GM12878 (cell line): ENCODE measurements at regions not wholly inside any gene's neighbourhood (a gene's known extent, or its start where the extent isn't known, plus 50 kb on each side); places are given as distances from the start of the nearest gene placed in this dataset.

ENCODE experiments used
- ATAC-seq: fragments of 200-7000 bp; cut with Tn5 transposase; 3 replicates; pipeline ENCODE4 v1.9.1; 2020; ENCODE audit warnings: mild to moderate bottlenecking, moderate library complexity
- BruUV-seq: library from RNA; stranded (reverse); fragments of 400-500 nt; replicated peaks from 2 replicates; lab custom pipeline; 2021; lab: Mats Ljungman, UMichigan
- CTCF ChIA-PET: fragments of 300-600 bp; sonication (Branson Sonifier 250); formaldehyde crosslinking; extraction: SDS; loops from one replicate; lab custom pipeline; 2021; ENCODE audit warnings: inconsistent platforms; lab: Yijun Ruan, JAX
- POLR2A ChIA-PET: fragments of 350-600 bp; formaldehyde crosslinking; extraction: SDS; loops from one replicate; lab custom pipeline; 2021; ENCODE audit warnings: inconsistent platforms; lab: Charles Lee
- RAD21 ChIA-PET: fragments of 300-600 bp; sonication (Branson Sonifier 250); formaldehyde crosslinking; loops from one replicate; lab custom pipeline; 2023; ENCODE audit warnings: antibody characterized with exemption; ENCODE audit not compliant: unreplicated experiment; lab: Charles Lee
- SMC1A ChIA-PET: fragments of 300-600 bp; sonication (Branson Sonifier 250); formaldehyde crosslinking; loops from one replicate; lab custom pipeline; 2023; ENCODE audit not compliant: unreplicated experiment, uncharacterized antibody; lab: Charles Lee
- DNase-seq: peaks from one replicate; pipeline ENCODE4 v3.0.0-alpha.2; 2011; ENCODE audit warnings: low read depth, low spot score
- FAIRE-seq: peaks from 3 replicates; lab custom pipeline; 2011; peaks lifted over from hg19 to GRCh38; lab: Jason Lieb, UNC
- H2AFZ ChIP-seq: 2 replicates; pipeline ENCODE4 v1.6.0; 2011; ENCODE audit warnings: low read depth, low read length, control low read depth; ENCODE audit not compliant: control insufficient read depth
- H3K27ac ChIP-seq: 2 replicates; pipeline ENCODE4 v1.5.1; 2011; ENCODE audit warnings: control low read depth; ENCODE audit not compliant: control insufficient read depth, insufficient read depth
- H3K27me3 ChIP-seq, 2 experiments: replicated peaks in 1 of 2; 2 replicates each; pipeline versions ENCODE4 v1.6.0 to v1.6.1; 2011; ENCODE audit warnings: low read length in 1 of 2; ENCODE audit not compliant: control insufficient read depth in 2 of 2, insufficient read depth in 2 of 2
- H3K36me3 ChIP-seq, 2 experiments: 2 replicates each; pipeline ENCODE4 v1.5.1; 2011; ENCODE audit warnings: low read length in 1 of 2; ENCODE audit not compliant: control insufficient read depth in 2 of 2, insufficient read depth in 2 of 2
- H3K4me1 ChIP-seq: 2 replicates; pipeline ENCODE4 v1.6.1; 2011; ENCODE audit warnings: mild to moderate bottlenecking, low read length, moderate library complexity, mixed read lengths; ENCODE audit not compliant: control insufficient read depth, insufficient read depth
- H3K4me2 ChIP-seq: 2 replicates; pipeline ENCODE4 v1.6.0; 2011; ENCODE audit warnings: control low read depth; ENCODE audit not compliant: control insufficient read depth, insufficient read depth
- H3K4me3 ChIP-seq: fragments of 200-600 bp; sonication (generic); 2 replicates; pipeline ENCODE4 v1.5.1; 2016
- H3K79me2 ChIP-seq: 2 replicates; pipeline ENCODE4 v1.6.0; 2011; ENCODE audit warnings: low read length; ENCODE audit not compliant: control insufficient read depth, insufficient read depth
- H3K9ac ChIP-seq: 2 replicates; pipeline ENCODE4 v1.8.0; 2011; ENCODE audit warnings: low read length, control low read depth, mixed read lengths; ENCODE audit not compliant: control insufficient read depth, insufficient read depth
- H3K9me3 ChIP-seq: replicated peaks from 3 replicates; pipeline ENCODE4 v1.5.1; 2011; ENCODE audit warnings: mild to moderate bottlenecking, low read length; ENCODE audit not compliant: control insufficient read depth, insufficient read depth
- H4K20me1 ChIP-seq: 2 replicates; pipeline ENCODE4 v1.6.0; 2011; ENCODE audit not compliant: control insufficient read depth, insufficient read depth
- ASH2L ChIP-seq: fragments of 300-600, 200-600 bp; sonication (generic); IDR thresholded peaks from 2 replicates; pipeline ENCODE4 v1.6.1; 2017; ENCODE audit warnings: low read depth, mild to moderate bottlenecking, borderline replicate concordance
- ATF2 ChIP-seq: IDR thresholded peaks from 2 replicates; pipeline ENCODE4 v1.6.1; 2012; ENCODE audit warnings: low read length, inconsistent platforms
- BCL3 ChIP-seq: IDR thresholded peaks from 2 replicates; pipeline ENCODE4 v1.6.1; 2011; ENCODE audit warnings: borderline replicate concordance, low read depth, mild to moderate bottlenecking, moderate library complexity, low read length; ENCODE audit not compliant: insufficient read depth, poor library complexity, severe bottlenecking
- CHD1 ChIP-seq: IDR thresholded peaks from 2 replicates; pipeline ENCODE4 v1.6.1; 2012; ENCODE audit warnings: low read depth, low read length, improper control_type of control experiment
- CUX1 ChIP-seq: IDR thresholded peaks from 2 replicates; pipeline ENCODE4 v1.6.1; 2012; ENCODE audit warnings: improper control_type of control experiment, low read depth, low read length; ENCODE audit not compliant: insufficient replicate concordance
- E4F1 ChIP-seq: fragments of 450-650 bp; IDR thresholded peaks from 2 replicates; pipeline ENCODE4 v1.6.1; 2018; ENCODE audit warnings: borderline replicate concordance, mild to moderate bottlenecking; ENCODE audit not compliant: partially characterized antibody
- HSF1 ChIP-seq: fragments of 150-350 bp; IDR thresholded peaks from 2 replicates; pipeline ENCODE4 v1.6.1; 2014; ENCODE audit warnings: mild to moderate bottlenecking, low read depth, low read length
- MTA2 ChIP-seq: fragments of 450-650 bp; IDR thresholded peaks from 2 replicates; pipeline ENCODE4 v1.6.1; 2016; ENCODE audit warnings: low read depth, mild to moderate bottlenecking, moderate library complexity
- NBN ChIP-seq: fragments of 450-650 bp; IDR thresholded peaks from 2 replicates; pipeline ENCODE4 v1.6.1; 2016
- POLR2AphosphoS5 ChIP-seq: IDR thresholded peaks from 2 replicates; pipeline ENCODE4 v1.6.1; 2011; ENCODE audit warnings: mild to moderate bottlenecking, low read length, inconsistent platforms
- SMAD1 ChIP-seq: fragments of 450-650 bp; IDR thresholded peaks from 2 replicates; pipeline ENCODE4 v1.6.1; 2018; ENCODE audit warnings: mild to moderate bottlenecking, low read depth; ENCODE audit not compliant: partially characterized antibody
- ZNF384 ChIP-seq: IDR thresholded peaks from 2 replicates; pipeline ENCODE4 v1.6.1; 2012; ENCODE audit warnings: low read depth, mild to moderate bottlenecking, low read length, improper control_type of control experiment, borderline replicate concordance
- WGBS: methylation state at CpG from one replicate; pipeline ENCODE4 v1.1.6; 2016; ENCODE audit warnings: low lambda C conversion rate; ENCODE audit not compliant: insufficient replicate concordance, insufficient coverage; ENCODE audit errors: missing lambda C conversion rate; 5-methylcytosine and 5-hydroxymethylcytosine counted together
- in situ Hi-C: fragments of 300-500 bp; cut with MboI; formaldehyde crosslinking; loops from 9 replicates; pipeline ENCODE4 v1.14.3; 2018; ENCODE audit warnings: mixed read lengths
- intact Hi-C: fragments of 100-400 bp; cut with micrococcal nuclease; formaldehyde crosslinking; loops from one replicate; pipeline ENCODE4 v1.14.2; 2022; ENCODE audit not compliant: unreplicated experiment

- no TSS peak for BruUV-seq
- intact Hi-C loops = loop anchor here (10.0 kb wide), 1 partner anchor 206 kb away; no protein-coding TSS in a partner anchor
- TF ChIP-seq ASH2L (no peak), HSF1 (no peak), CUX1 (no peak), MTA2 (no peak), CHD1 (no peak), NBN (no peak), E4F1 (no peak), ZNF384 (no peak), POLR2AphosphoS5 (no peak), SMAD1 (no peak), ATF2 (no peak), BCL3 (no peak)
These were observed 792.4 kb upstream of the SLITRK5 start for GRCh38 chr13:86878781-86879180.

More at GRCh38 chr13:86878781-86879180, 792.4 kb upstream of the SLITRK5 start:
- no peak overlapping the region for H3K4me3 ChIP-seq
- no peak for DNase-seq
- in situ Hi-C loops = no loop called here
- FAIRE-seq = no peak
- no peaks in the 10 kb centered on the region for H3K9me3 ChIP-seq
- no peak overlapping the region for H3K4me2 ChIP-seq
- H4K20me1 ChIP-seq = no peaks in the 10 kb centered on the region
- H3K27ac ChIP-seq = no peak overlapping the region
- no peaks in the 10 kb centered on the region for H3K79me2 ChIP-seq
- ChIA-PET CTCF (interaction anchor here (0.7 kb wide), 1 partner anchor 1973 kb away, joined by 3 read pairs; no protein-coding TSS in a partner anchor), SMC1A (interaction anchor here (0.5 kb wide), 1 partner anchor 14 kb away, joined by 3 read pairs; no protein-coding TSS in a partner anchor), RAD21 (no interaction called here), POLR2A (no interaction called here)
- H3K4me1 ChIP-seq = no peaks in the 10 kb centered on the region
- no peak for ATAC-seq
- no peak overlapping the region for H3K9ac ChIP-seq
- 33% methylated on average over 3 of the region's 3 CpGs for WGBS
- no peaks in the 10 kb centered on the region for H3K27me3 ChIP-seq
- no peaks in the 10 kb centered on the region for H3K36me3 ChIP-seq
- no peak overlapping the region for H2AFZ ChIP-seq
